ENCODE measurements at regions not wholly inside any gene's neighbourhood (a gene's known extent, or its start where the extent isn't known, plus 50 kb on each side); places are given as distances from the start of the nearest gene placed in this dataset.

GRCh38 chr6:141123497-141123896 is 1009.2 kb upstream of the GJE1 start:
- TF ChIP-seq CTCF (IDR thresholded peaks at IDR 0.05) (no peak), EP300 (IDR thresholded peaks at IDR 0.05) (no peak), POLR2AphosphoS5 (IDR thresholded peaks at IDR 0.05) (no peak), POLR2A (IDR thresholded peaks at IDR 0.05) (no peak)
